ENCODE measurements at regions not wholly inside any gene's neighbourhood (a gene's known extent, or its start where the extent isn't known, plus 50 kb on each side); places are given as distances from the start of the nearest gene placed in this dataset.
"Not testable (repeated sequence)": the region's sequence is repeated elsewhere in the genome, so short reads cannot be mapped to it uniquely, and the experiment has no call there.

DNA sequence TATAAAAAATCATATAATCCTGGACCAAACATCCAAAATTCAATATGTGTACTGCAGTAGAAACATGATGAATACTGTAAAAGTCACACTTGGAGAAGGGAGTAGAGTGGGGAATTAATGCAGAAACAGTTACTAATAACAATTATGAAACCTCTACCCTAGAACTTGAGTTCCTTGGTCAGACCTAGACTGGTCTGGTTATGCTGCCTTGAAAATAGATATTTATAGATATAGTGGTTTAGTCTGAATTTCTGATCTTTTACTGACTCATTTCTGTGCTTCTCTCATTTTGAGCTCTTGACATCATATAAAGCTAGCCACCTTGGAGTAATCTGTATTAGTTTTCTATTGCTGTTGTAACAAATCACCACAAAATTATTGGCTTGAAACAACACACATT is 808.7 kb upstream of the CDH10 start:
- DNase-seq (ENCODE audit: low spot score) = no peak

DNA sequence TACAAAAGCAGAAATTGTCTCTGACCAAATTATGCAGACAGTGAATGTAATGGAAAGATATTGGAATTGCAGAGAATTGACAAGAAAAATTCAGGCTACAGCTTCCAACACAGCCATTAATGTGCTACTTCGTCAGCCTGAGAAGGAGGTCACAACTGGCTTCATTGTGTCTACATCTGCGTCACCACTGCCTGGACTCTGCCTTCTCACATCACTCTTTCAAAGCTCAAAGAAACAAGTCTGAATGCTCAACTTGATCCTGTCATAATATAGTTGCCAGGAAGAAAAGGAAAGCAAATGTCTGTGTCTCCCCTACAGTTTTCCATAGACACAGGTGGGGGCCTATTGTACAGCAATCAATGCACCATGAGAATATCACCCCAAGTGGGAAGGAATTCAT is 806.5 kb upstream of the CDH10 start:
- no peak for DNase-seq (ENCODE audit: low spot score)

- DNase-seq (ENCODE audit: low spot score) = no peak
These were observed 803.9 kb upstream of the CDH10 start for GRCh38 chr5:25448646-25449045.

GRCh38 chr5:25448190-25448621 is 803.4 kb upstream of the CDH10 start:
- DNase-seq (ENCODE audit: low spot score) = peak; percentile 51

- DNase-seq (ENCODE audit: low spot score) = not testable (repeated sequence)
These were observed 801.3 kb upstream of the CDH10 start for GRCh38 chr5:25446061-25446420.

GRCh38 chr5:25445381-25446060 is 800.7 kb upstream of the CDH10 start:
- DNase-seq (ENCODE audit: low spot score) = not testable (repeated sequence)

GRCh38 chr5:25444697-25445096 is 799.9 kb upstream of the CDH10 start:
- no peak for DNase-seq (ENCODE audit: low spot score)

GRCh38 chr5:25441810-25442209 is 797.0 kb upstream of the CDH10 start:
- no peak for DNase-seq (ENCODE audit: low spot score)

DNA sequence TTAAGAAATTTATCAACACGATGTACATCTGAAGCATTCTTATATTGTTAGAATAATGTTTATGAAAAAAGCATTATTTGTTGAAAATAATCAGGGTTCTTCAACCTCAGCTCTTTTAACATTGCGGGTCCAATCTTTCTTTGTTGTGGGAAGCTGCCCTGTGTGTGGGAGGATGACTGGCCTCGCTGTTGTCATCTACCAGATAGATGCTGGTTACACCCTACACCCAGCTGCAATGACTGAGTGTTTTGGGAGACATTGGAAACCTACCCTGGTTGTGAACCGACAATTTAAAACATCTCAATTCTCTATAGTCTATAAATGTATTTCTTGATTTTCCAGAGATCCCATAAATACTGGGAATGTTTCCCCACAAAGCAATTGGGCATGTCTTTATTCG is 794.2 kb upstream of the CDH10 start:
- DNase-seq (ENCODE audit: low spot score) = no peak

GRCh38 chr5:25438375-25438774 is 793.6 kb upstream of the CDH10 start:
- not testable (repeated sequence) for DNase-seq (ENCODE audit: low spot score)

GRCh38 chr5:25436452-25436851 is 791.7 kb upstream of the CDH10 start:
- no peak for DNase-seq (ENCODE audit: low spot score)

GRCh38 chr5:25435882-25436281 is 791.1 kb upstream of the CDH10 start:
- DNase-seq (ENCODE audit: low spot score) = no peak

DNA sequence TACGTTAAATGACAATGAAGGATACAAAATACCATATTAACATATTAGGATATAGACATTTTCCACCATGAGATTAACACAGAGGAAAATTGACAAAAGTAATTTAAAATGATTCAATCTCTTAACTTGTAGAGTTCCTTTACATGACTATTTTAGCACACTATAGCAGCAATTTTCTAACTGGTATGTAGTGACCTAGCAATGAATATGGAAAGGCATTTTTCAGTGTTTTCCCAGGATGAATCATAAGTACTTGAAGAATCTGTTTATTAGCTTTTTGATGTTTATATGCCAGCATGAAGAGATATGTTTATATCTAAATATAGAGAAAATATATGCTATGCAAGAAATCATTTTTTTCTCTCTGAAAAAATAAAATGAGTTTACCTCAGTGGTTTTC is 782.5 kb upstream of the CDH10 start:
- no peak for DNase-seq (ENCODE audit: low spot score)

- DNase-seq (ENCODE audit: low spot score) = no peak
These were observed 778.5 kb upstream of the CDH10 start for GRCh38 chr5:25423271-25423670.

DNA sequence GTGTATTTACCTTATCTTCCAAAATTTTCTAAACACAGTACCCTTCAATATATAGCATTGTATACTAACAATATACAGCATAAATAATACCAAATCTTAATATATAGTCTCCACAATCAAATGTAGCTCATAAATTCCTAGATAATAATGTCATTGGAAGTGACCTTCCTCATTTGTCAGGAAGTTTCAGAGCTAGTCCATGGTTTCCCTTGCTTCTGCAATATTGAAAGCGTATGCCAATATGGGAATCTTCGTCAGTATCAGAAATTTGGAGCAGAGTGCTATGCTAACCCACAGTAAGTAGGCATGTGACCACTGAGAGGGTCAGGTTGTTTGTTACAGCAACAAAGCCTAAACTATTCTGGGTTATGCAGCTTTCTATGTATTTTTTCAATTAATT is 774.9 kb upstream of the CDH10 start:
- no peak for DNase-seq (ENCODE audit: low spot score)

GRCh38 chr5:25418978-25419377 is 774.2 kb upstream of the CDH10 start:
- no peak for DNase-seq (ENCODE audit: low spot score)

GRCh38 chr5:25418319-25418859 is 773.6 kb upstream of the CDH10 start:
- DNase-seq (ENCODE audit: low spot score) = no peak

- DNase-seq (ENCODE audit: low spot score) = no peak
These were observed 772.2 kb upstream of the CDH10 start for GRCh38 chr5:25416960-25417359.

DNA sequence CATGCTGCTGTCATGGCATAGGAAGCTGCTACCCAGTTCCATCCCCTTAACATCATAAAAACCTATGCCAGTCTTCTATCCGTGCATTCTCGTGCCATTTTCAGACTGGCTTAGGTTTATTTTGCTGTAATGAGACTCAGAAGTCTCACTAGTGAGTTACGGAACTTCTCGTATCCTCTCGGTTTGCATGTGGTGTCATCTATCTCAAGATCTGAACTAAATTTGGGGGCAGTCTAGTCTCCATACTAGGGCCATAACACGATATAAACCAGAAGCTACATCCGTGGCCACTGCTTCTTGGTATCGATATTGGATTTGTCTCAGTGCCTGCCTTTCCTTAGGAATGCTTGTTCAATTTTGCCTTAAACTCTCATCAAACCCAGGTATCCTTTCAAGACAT is 771.2 kb upstream of the CDH10 start:
- DNase-seq (ENCODE audit: low spot score) = no peak

GRCh38 chr5:25414742-25415141 is 770.0 kb upstream of the CDH10 start:
- DNase-seq (ENCODE audit: low spot score) = no peak

DNA sequence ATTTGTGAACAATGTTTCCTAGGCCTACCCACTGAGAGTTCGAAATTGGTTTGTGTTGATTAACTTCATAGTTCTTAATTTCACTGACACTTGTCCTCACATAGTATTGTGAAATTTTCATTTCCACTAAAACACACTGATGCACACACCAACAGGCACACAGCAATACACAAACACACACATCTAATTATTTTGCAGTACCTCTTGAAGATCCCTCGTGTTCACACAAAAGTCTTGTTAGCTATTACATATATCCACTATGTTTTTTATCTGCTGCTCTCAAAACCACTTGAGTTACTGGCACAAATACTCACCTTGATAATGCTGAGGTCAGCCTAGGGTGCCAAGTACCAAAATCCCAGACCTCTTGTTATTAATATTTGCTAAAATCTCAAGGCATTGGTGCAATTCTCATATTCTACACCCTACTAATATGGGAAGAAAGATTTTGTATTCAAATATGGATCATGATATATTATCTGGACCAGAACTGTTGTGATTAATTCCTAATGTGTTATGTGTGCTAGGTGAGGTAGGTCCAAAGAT is 767.4 kb upstream of the CDH10 start:
- no peak for DNase-seq (ENCODE audit: low spot score)

DNA sequence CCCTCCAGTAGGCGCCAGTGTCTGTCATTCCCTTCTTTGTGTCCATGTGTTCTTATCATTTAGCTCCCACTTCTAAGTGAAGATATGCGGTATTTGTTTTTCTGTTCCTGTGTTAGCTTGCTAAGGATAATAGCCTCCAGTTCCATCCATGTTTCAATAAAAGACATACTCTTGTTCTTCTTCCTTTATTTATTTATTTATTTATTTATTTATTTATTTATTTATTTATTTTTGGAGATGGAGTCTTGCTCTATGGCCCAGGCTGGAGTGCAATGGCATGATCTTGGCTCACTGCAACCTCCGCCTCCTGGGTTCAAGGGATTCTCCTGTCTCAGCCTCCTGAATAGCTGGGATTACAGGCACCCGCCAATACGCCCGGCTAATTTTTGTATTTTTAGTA is 762.6 kb upstream of the CDH10 start:
- not testable (repeated sequence) for DNase-seq (ENCODE audit: low spot score)

GRCh38 chr5:25405850-25406249 is 761.1 kb upstream of the CDH10 start:
- DNase-seq (ENCODE audit: low spot score) = no peak

- no peak for DNase-seq (ENCODE audit: low spot score)
These were observed 755.2 kb upstream of the CDH10 start for GRCh38 chr5:25399878-25400480.
